HG02798 (cell line): ENCODE measurements at regions not wholly inside any gene's neighbourhood (a gene's known extent, or its start where the extent isn't known, plus 50 kb on each side); places are given as distances from the start of the nearest gene placed in this dataset.
"Not testable (repeated sequence)": the region's sequence is repeated elsewhere in the genome, so short reads cannot be mapped to it uniquely, and the experiment has no call there.

Experiments
- ATAC-seq: cut with Tn5 transposase; IDR thresholded peaks from one replicate; pipeline ENCODE4 v1.9.1; 2021; ENCODE audit warnings: mild to moderate bottlenecking; ENCODE audit not compliant: unreplicated experiment, poor library complexity

DNA sequence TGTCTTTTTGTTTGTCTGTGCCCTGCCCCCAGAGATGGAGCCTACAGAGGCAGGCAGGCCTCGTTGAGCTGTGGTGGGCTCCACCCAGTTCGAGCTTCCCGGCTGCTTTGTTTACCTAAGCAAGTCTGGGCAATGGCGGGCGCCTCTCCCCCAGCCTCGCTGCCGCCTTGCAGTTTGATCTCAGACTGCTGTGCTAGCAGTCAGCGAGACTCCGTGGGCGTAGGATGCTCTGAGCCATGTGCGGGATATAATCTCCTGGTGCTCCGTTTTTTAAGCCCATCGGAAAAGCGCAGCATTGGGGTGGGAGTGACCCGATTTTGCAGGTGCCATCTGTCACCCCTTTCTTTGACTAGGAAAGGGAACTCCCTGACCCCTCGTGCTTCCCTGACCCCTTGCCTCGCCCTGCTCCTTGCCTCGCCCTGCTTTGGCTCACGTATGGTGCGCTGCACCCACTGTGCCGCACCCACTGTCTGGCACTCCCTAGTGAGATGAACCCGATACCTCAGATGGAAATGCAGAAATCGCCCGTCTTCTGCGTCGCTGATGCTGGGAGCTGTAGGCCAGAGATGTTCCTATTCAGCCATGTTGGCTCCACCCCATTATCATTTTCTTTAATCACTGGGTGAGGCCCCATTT, 269.0 kb upstream of the RBMS1 start:
- ATAC-seq: not testable (repeated sequence)

DNA sequence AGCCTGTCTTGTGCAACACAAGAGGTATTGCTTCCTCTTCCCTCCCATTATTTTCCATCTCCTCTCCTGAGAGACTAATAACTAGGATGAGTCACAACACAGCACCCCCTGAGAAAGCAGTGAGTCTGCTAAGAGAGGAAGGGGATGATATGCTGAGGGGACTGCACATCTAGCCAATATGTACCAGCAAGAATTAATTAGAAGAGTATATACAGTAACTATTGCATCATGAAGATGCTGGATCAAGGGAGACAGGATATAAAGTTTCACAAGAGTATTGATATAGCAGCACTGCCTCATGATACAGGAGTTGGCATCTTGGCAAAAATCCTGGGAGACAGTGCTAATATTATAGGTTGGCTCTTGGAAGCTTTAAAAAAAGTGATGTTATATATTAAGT, 289.9 kb upstream of the RBMS1 start:
- no peak for ATAC-seq

DNA sequence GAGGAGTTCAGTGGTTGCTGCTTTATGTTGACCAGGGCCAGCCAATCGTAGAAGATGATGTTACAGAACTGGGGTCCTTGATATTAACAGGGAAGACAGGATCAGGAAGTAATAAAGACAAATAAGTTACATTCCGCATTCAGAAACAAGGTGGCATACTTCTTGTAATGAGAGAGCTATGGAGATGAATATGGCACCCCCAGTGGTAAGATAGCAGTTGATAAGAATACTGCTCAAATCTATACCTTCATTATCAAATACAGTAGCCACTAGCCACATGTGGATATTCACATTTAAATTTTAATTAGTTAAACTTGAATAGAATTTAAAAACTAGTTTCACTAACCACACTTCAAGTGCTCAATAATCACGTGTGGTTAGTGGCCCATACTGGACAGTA, 290.4 kb upstream of the RBMS1 start:
- ATAC-seq: no peak

DNA sequence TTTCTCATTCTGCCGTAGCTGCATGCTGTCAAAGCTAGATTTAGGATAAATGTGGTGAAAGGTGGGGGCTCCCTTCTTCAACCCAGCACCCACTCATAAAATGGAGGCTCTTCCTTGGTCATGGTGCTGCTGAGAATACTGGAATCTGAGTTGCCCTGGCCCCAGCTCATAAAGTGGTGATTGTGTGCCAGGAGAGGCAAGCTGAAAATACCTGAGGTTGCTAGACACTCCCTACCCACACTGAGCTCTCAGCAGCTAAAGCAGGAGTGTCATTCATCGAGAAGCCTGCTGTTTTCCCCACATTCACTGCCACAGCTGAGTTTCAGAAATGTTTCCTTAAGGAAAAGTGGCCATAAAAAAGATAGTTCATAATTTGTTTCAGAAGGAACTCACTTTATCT, 297.1 kb upstream of the RBMS1 start:
- no peak for ATAC-seq

DNA sequence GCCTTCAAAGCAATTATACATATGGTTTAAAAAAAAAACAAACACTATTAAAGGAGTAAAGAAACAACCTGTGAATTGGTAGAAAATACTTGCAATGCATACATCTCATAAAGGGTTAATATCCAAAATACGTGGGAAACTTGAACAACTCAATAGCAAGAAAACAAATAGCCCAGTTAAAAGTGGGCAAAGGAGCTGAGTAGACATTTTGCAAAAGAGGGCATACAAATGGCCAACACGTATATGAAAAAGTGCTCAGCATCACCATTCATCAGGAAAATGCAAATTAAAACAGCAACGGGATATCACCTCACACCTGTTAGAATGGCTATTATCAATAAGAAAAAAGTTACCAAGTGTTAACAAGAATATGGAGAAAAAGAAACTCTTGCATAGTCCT, 298.3 kb upstream of the RBMS1 start:
- no peak for ATAC-seq

DNA sequence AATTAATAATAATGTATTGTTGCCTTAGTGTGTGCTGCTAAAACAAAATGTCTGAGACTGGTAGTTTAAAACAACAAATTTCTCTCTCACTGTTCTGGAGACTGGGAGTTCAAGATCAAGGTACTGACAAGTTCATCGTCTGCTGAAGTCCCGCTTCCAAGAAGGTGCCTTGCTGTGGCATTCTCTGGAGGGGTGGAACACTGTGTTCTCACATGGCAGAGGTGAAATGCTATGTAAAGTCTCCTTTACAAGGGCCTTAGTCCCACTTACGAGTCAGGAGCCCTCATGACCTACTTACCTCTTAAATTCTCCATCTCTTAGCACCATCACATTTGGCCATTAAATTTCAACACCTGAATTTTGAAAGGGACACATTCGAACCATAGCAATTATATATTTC, 299.2 kb upstream of the RBMS1 start:
- ATAC-seq: no peak

DNA sequence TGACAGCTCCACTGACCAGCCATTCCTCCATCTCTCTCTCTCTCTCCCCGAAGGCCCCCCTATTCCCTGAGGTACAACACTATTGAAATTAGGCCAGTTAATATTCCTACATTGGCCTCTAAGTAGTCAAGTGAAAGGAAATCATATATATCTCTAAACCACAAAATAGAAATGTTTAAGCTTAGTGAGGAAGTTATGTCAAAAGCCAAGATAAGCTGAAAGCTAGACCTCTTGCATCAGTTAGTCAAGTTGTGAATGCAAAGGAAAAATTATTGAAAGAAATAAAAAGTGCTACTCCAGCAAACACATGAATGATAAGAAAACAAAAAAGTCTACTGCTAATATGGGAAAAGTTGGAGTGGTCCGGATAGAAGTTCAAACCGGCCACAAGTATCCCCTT, 301.3 kb upstream of the RBMS1 start:
- no peak for ATAC-seq

DNA sequence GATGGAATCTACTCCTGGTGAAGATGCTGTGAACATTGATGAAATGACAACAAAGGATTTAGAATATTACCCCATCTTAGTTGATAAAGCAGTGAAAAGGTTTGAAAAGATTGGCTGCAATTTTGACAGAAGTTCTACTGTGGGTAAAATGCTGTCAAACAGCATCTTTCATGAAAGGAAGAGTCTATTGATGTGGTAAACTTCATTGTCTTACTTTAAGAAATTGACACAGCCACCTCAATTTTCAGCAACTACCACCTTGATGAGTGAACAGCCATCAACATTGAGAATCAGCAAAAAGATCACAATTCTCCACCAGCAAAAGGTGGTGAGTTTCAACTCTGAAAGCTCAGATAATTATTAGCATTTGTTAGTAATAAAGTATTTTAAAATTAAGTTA, 310.3 kb upstream of the RBMS1 start:
- ATAC-seq: no peak

DNA sequence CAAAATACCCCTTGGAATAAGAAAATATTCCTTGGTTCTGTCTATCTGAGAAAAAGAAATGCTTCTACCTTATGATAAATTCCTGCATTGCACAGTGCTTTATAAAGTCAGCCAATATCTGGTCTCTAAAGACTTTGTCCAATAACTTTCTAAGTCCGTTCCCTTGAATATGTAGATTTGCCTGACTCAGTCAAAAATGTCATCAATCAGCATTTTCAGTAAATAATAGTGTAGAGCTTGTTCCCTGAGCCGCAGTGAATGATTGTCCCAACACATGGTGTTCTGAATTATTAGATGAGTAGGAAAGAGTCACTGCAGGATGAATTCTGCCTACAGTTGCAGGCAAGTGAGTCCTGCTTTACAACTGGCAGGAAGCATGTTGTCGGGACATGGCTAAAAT, 316.8 kb upstream of the RBMS1 start:
- ATAC-seq: no peak

DNA sequence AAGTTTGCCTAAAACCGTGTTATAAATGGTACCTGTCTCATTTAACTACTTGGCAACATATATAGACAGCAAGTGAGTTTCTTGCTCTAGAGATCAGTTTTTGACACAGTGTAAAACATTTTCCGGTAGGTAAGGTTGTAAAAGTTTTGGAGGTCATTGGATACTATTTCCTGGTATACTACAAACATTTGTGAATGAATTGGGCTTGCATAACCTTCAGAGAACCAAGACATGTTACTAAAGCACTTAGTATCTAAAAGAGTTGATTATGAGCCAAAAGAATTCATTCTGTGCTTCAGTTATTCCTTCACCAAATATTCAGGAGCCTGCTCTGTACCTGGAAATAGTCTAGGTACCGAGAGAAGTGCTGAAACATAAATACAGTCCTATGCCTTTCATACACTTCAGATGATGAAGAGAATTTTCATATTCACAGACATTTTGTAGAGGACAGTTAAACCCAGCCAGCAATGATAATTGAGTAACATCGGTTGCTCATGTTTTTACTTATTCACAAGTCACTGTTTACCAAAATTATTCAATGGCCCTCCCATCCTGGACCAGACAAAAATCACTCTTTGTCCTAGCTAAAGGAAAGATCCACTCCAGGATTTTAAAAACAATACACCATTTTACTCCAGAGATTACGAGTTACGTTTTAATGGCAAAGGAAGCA, 319.4 kb upstream of the RBMS1 start:
- no peak for ATAC-seq

DNA sequence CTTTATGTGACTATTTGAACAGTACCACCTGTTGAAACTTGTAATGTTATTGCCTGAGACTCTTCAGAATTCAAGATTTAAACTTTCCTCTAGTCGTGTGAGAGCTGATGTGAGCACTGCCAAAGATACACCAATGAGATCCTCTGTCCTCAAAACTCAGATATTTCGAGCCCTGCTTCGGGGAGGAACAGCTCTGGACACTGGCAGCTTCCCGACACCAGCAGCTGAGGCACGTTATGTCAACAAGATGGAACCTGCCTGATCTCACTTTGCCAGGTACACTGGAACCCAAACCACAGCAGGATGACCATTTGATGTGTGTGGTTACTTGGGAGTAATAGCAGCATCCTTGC, 319.9 kb upstream of the RBMS1 start:
- ATAC-seq: no peak

DNA sequence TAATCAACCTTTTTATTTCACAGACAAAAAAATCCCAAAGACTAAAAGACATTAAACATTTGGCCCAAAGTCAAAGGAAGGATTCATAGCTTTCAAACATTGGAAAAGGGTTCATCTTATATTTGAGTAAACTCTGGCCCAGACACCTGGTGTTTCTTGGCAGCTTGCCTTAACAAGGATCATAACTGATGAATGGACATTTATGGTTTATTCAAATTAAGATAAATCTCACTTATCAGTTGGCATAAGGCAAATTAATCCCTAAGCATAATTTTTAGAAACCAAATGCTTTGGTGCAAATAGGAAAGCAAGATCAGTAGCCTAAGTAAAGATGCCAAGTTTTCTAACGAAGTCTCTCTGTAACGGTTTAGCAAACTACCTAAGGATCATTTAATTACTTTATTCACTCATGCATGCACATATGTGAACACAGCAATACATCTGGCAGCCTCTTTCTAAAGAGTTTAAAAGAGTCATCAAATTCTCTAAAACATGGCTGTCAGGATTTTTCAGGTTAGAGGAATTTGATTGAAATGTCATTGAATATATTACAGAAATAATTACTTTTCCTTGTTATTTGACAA, 323.4 kb upstream of the RBMS1 start:
- ATAC-seq: no peak

DNA sequence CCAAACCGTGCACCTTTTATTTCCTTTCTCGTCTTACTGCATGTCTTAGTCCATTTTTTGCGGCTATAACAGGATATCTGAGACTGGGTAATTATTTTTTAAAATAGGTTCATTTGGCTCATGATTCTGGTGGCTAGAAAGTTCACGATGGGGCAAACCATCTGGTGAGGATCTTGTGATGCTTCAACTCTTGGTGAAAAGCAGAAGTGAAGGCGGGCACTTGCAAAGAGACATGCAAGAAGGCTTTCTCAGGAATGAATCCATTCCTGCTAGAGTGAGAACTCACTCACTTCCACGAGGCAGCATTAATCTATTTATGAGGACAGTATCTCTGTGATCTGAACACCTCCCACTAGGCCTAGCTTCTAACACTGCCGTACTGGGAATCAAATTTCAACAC, 327.1 kb upstream of the RBMS1 start:
- no peak for ATAC-seq

DNA sequence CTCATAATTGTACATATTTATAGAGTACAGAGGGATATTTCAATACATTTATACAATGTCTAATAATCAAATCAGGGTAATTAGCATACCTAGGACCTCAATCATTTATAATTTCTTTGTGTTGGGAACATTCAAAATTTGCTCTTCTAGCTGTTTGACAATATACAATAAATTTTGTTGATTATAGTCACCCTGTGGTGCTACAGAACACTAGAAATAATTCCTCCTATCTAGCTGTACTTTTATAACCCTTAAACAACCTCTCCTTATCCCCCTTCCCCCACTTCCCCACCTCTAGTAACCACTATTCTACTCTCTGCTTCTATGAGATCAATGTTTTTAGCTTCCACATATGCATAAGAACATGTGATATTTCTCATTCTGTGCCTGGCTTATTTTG, 328.4 kb upstream of the RBMS1 start:
- ATAC-seq: no peak

DNA sequence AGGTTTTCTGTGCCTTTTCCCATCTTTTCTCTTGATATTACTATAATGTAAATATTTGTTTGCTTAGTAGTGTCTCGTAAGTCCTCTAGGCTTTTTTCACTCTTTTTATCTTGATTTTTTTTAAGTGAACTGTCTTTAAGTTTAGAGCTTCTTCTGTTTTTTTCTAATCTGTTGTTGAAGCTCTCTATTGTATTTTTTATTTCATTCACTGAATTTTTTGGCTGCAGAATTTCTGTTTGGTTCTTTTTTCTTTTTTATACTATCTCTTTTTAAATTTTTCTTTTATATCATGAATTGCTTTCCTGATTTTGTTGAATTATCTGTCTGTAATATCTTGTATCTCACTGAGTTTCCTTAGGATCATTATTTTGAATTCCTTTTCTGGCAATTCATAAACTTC, 331.8 kb upstream of the RBMS1 start:
- ATAC-seq: no peak

DNA sequence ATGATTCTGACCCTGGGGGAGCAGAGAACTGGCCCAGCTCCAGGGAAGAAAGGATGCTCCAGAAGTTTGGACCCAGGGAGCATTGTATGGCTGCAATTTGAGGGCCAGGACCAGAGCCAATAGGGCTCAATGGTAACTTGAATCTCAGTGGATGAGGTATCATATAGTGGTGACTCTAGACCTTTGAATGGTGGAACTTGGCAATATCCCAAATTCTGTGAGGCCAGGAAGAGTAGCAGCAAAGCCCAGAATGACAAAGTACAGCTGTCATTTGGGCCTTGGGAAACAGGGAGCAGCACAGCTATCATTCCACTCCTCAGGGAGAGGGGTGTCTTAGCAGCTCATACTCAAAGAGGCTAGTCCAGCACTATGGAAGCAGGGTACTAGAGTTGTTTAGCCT, 332.9 kb upstream of the RBMS1 start:
- no peak for ATAC-seq

DNA sequence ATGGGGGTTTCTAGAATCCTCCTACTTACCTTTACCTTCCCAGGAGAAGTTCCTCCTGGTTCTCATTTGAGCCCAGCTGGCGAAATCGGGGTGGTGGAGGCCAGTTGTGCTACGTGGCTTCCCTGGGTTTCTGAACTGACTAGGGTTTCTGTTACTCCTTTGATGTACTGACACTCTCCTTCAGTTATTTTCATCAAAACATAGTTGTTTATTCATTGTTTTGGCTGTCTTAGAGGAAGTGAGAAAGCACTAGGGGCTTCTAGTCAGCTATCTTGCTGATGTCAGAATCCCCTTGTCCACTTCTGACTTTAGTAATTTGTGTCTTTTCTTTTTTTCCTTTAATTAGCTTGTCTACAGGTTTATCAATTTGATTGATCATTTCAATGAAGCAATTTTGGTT, 332.2 kb upstream of the TANK start:
- ATAC-seq: no peak

DNA sequence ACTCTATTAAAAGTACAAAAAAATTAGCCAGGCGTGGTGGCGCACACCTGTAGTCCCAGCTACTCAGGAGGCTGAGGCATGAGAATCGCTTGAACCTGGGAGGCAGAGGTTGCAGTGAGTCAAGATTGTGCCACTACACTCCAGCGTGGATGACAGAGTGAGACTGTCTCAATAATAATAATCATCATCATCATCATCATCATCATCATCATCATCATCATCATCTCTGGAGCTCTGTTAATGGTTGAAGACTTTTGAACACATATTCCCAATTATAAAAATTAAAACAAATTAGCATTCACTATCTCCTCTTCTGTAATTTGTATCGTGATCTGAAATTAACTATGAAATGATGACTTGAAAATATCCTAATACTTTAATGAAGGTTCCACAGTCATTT, 327.8 kb upstream of the TANK start:
- ATAC-seq: not testable (repeated sequence)

DNA sequence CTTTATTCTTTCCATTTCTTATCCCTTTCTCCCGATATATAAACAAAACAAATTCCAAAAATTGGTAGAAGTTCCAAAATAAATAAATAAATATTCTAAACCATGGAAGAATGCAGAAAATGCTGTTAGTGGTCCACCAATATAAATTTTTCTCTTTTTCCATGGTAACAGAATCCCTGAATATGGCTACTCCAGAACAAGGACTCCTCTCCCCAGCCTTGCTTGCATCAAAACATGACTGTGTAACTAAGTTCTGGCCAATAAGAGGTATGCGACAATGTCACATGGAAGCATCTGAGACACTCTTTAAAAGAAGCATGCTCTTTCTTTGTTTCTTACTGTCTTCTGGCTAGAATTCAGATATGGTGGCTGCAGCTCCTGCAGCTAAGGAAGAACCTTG, 325.1 kb upstream of the TANK start:
- no peak for ATAC-seq

DNA sequence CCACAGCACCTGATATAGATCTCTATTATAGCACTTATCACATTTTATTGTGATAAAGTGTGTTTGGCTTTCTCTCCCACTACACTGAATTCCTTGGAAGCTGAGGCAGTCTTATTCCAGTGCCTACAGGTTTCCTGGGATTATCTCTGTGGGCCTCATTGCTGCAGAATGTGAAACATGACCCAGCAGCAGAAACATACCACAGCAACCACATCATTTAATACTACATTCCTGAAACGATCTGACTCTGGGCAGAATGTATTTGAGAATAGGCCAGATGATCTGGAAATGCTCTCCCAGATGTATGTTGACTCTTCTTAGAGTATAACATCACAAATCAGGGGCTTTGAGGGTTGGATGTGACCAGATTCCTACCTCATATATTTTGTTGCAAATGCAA, 323.5 kb upstream of the TANK start:
- ATAC-seq: no peak

DNA sequence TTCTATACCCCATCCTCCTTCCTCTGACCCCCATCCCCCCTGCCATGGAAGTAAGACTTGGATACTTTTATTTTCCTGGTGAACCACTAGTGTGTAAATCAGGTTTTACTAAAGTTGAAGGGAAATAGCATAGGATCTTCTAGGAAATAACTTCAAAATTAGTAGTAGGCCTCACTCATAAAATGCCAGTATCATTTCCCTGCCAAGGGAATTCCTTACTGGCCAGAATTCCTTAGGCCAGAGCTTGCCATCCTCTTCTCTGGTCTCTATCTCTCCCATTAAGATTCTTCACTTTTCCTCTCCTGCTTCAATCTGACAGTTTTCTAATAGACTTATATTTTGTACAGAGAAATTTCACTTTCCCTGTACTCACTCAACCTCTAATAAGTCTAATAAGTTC, 322.8 kb upstream of the TANK start:
- ATAC-seq: no peak

DNA sequence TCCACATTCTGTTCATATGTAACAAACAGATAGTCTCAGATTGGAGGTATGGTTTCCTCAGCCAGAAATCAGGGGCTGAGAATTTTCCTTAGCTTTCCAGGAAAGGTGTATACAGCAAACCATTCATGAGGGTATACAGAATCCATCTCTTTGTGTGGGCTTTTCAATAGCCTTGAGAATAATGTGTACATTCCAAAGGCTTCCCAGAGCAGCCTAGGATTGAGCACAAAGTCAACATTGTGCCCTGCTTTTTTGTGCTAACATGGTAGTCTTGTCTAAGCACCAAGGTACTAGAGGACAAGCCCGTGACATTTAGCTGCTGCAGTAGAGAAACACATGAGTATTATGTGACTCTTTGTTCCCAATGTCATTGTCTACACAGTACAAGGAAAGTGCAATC, 322.1 kb upstream of the TANK start:
- no peak for ATAC-seq
